ENCODE measurements at regions not wholly inside any gene's neighbourhood (a gene's known extent, or its start where the extent isn't known, plus 50 kb on each side); places are given as distances from the start of the nearest gene placed in this dataset.

DNA sequence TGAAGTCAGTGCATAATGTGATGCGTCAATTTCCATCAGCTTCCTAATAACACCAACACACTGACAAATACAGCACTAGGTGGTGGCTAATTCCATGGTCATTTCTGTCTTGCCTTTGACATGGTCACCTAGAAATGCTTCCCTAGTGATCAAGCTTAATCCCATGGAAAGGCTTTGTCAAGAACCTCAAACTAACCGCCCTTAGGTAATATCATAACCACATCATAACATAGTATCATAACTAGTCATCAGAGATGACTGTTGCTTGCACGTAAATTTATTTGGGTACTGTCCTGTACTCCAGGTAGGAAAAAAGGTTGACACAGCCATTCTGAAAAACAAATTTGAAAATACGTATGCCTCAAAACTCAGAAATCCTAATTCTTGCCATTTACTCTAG lies 471.8 kb downstream of the IRS1 start:
- FAIRE-seq (no peak), DNase-seq (ENCODE audit: low spot score) (no peak), ATAC-seq (no peak)
- no peaks in the 10 kb centered on the region for H3K79me2 ChIP-seq (ENCODE audit: insufficient read depth, low read length)
- WGBS (ENCODE audit: low lambda C conversion rate) = 82% methylated on average over 4 of the region's 4 CpGs
- no peak for TF ChIP-seq RFX1 (IDR thresholded peaks at IDR 0.05)
- TF ChIP-seq THAP11 (CRISPR knock-in tag; IDR thresholded peaks at IDR 0.05) = no peak
- no peak for TF ChIP-seq ZUFSP (CRISPR knock-in tag; IDR thresholded peaks at IDR 0.05; ENCODE audit: borderline replicate concordance)
- TF ChIP-seq GLI4 (CRISPR knock-in tag; IDR thresholded peaks at IDR 0.05; ENCODE audit: borderline replicate concordance) = no peak
- no peak for TF ChIP-seq SRF (IDR thresholded peaks at IDR 0.05; ENCODE audit: low read depth, low read length)
- TF ChIP-seq SMYD3 (CRISPR knock-in tag; IDR thresholded peaks at IDR 0.05) = no peak
- TF ChIP-seq ZNF337 (CRISPR knock-in tag; IDR thresholded peaks at IDR 0.05; ENCODE audit: borderline replicate concordance, low read depth) = no peak
- no peak for TF ChIP-seq ZNF232 (CRISPR knock-in tag; IDR thresholded peaks at IDR 0.05; ENCODE audit: borderline replicate concordance)
- no peaks in the 10 kb centered on the region for H3K36me3 ChIP-seq (replicated peaks in 1 of 2; ENCODE audit: control insufficient read depth in 1 of 2, insufficient read depth in 2 of 2, low read length in 2 of 2)
- CTCF ChIA-PET (ENCODE audit: low intra/inter-chr PET ratio, low total read pairs) = no interaction called here
- no peak overlapping the region for H2AFZ ChIP-seq (ENCODE audit: low read length)
- in situ Hi-C loops (cut with HindIII; ENCODE audit: extremely low pct_ligation_motif_present, low pct_unique_long_range_greater_than_20kb) = no loop called here
- H3K9ac ChIP-seq (ENCODE audit: insufficient read depth, low read depth, low read length) = no peak overlapping the region
- no peaks in the 10 kb centered on the region for H3K9me3 ChIP-seq (ENCODE audit: low read length)
- H4K20me1 ChIP-seq (ENCODE audit: insufficient read depth, low read length) = no peaks in the 10 kb centered on the region
- H3K27me3 ChIP-seq (ENCODE audit: control insufficient read depth in 1 of 2, insufficient read depth in 2 of 2, low read length in 2 of 2) = no peaks in the 10 kb centered on the region
- BruUV-seq (replicated peaks) = no TSS peak
- no peak overlapping the region for H3K27ac ChIP-seq (ENCODE audit: extremely low read length, insufficient read depth, low read length)
- POLR2A ChIA-PET = no interaction called here
- H3K4me3 ChIP-seq (replicated peaks in 1 of 3; ENCODE audit: insufficient read depth in 1 of 3, low read depth in 2 of 3, low read length in 3 of 3) = no peak overlapping the region
- H3K4me2 ChIP-seq (ENCODE audit: low read depth, low read length) = no peak overlapping the region
- no peaks in the 10 kb centered on the region for H3K4me1 ChIP-seq (ENCODE audit: insufficient read depth, low read length)
- intact Hi-C loops (cut with micrococcal nuclease; ENCODE audit: unreplicated experiment) = no loop called here

- Histone ChIP-seq H4K20me1 (ENCODE audit: insufficient read depth, low read length) (no peaks in the 10 kb centered on the region), H3K79me2 (ENCODE audit: insufficient read depth, low read length) (no peaks in the 10 kb centered on the region), H3K36me3 (replicated peaks in 1 of 2; ENCODE audit: control insufficient read depth in 1 of 2, insufficient read depth in 2 of 2, low read length in 2 of 2) (no peaks in the 10 kb centered on the region), H2AFZ (ENCODE audit: low read length) (no peak overlapping the region), H3K27ac (ENCODE audit: extremely low read length, insufficient read depth, low read length) (no peak overlapping the region), H3K9me3 (ENCODE audit: low read length) (no peaks in the 10 kb centered on the region), H3K27me3 (ENCODE audit: control insufficient read depth in 1 of 2, insufficient read depth in 2 of 2, low read length in 2 of 2) (no peaks in the 10 kb centered on the region), H3K4me3 (replicated peaks in 1 of 3; ENCODE audit: insufficient read depth in 1 of 3, low read depth in 2 of 3, low read length in 3 of 3) (no peak overlapping the region), H3K9ac (ENCODE audit: insufficient read depth, low read depth, low read length) (no peak overlapping the region), H3K4me2 (ENCODE audit: low read depth, low read length) (no peak overlapping the region), H3K4me1 (ENCODE audit: insufficient read depth, low read length) (no peaks in the 10 kb centered on the region)
- ATAC-seq (no peak), FAIRE-seq (no peak), DNase-seq (ENCODE audit: low spot score) (no peak)
- ChIA-PET POLR2A (no interaction called here), CTCF (ENCODE audit: low intra/inter-chr PET ratio, low total read pairs) (no interaction called here)
- in situ Hi-C loops (cut with HindIII; ENCODE audit: extremely low pct_ligation_motif_present, low pct_unique_long_range_greater_than_20kb) (no loop called here), intact Hi-C loops (cut with micrococcal nuclease; ENCODE audit: unreplicated experiment) (no loop called here)
- no TSS peak for BruUV-seq (replicated peaks)
- TF ChIP-seq SIX4 (CRISPR knock-in tag; IDR thresholded peaks at IDR 0.05) = no peak
- no peak for TF ChIP-seq ZNF143 (CRISPR knock-in tag; IDR thresholded peaks at IDR 0.05)
- no peak for TF ChIP-seq NCOA2 (CRISPR knock-in tag; IDR thresholded peaks at IDR 0.05)
- TF ChIP-seq, protein P1, sequence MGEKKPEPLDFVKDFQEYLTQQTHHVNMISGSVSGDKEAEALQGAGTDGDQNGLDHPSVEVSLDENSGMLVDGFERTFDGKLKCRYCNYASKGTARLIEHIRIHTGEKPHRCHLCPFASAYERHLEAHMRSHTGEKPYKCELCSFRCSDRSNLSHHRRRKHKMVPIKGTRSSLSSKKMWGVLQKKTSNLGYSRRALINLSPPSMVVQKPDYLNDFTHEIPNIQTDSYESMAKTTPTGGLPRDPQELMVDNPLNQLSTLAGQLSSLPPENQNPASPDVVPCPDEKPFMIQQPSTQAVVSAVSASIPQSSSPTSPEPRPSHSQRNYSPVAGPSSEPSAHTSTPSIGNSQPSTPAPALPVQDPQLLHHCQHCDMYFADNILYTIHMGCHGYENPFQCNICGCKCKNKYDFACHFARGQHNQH (CRISPR knock-in tag; IDR thresholded peaks at IDR 0.05) = no peak
- TF ChIP-seq NKX3-1 (CRISPR knock-in tag; IDR thresholded peaks at IDR 0.05) = no peak
- no peak for TF ChIP-seq ZNF251 (CRISPR knock-in tag; IDR thresholded peaks at IDR 0.05)
These were observed 474.1 kb downstream of the IRS1 start for GRCh38 chr2:226325526-226325925.
